Astrocyte (in vitro differentiated cells and primary cell): ENCODE measurements at regions not wholly inside any gene's neighbourhood (a gene's known extent, or its start where the extent isn't known, plus 50 kb on each side); places are given as distances from the start of the nearest gene placed in this dataset.

ENCODE experiments used
- DNase-seq: peaks from one replicate; pipeline ENCODE4 v3.0.0-alpha.2; 2010; ENCODE audit warnings: low read depth
- FAIRE-seq: peaks from 2 replicates; lab custom pipeline; 2011; peaks lifted over from hg19 to GRCh38; lab: Jason Lieb, UNC
- H2AFZ ChIP-seq: 2 replicates; pipeline ENCODE4 v1.6.0; 2012; ENCODE audit warnings: low read depth, low read length, inconsistent platforms
- H3K27ac ChIP-seq: 2 replicates; pipeline ENCODE4 v1.5.1; 2011; ENCODE audit warnings: low read depth, low read length, inconsistent platforms
- H3K27me3 ChIP-seq: 2 replicates; pipeline ENCODE4 v1.6.0; 2011; ENCODE audit warnings: low read length, inconsistent platforms; ENCODE audit not compliant: insufficient read depth
- H3K36me3 ChIP-seq: 2 replicates; pipeline ENCODE4 v1.5.1; 2011; ENCODE audit warnings: low read length, inconsistent platforms; ENCODE audit not compliant: insufficient read depth
- H3K4me1 ChIP-seq: 2 replicates; pipeline ENCODE4 v1.5.1; 2011; ENCODE audit warnings: low read length, inconsistent platforms; ENCODE audit not compliant: insufficient read depth
- H3K4me2 ChIP-seq: 2 replicates; pipeline ENCODE4 v1.6.0; 2012; ENCODE audit warnings: low read length, inconsistent platforms
- H3K4me3 ChIP-seq: 2 replicates; pipeline ENCODE4 v1.5.1; 2011; ENCODE audit warnings: low read depth, mild to moderate bottlenecking, low read length, inconsistent platforms; ENCODE audit not compliant: insufficient read depth
- H3K79me2 ChIP-seq: 2 replicates; pipeline ENCODE4 v1.6.0; 2012; ENCODE audit warnings: mild to moderate bottlenecking, low read length, inconsistent platforms; ENCODE audit not compliant: insufficient read depth
- H3K9ac ChIP-seq: 2 replicates; pipeline ENCODE4 v1.6.0; 2012; ENCODE audit warnings: mild to moderate bottlenecking, low read length, inconsistent platforms
- H3K9me3 ChIP-seq: 2 replicates; pipeline ENCODE4 v1.5.1; 2012; ENCODE audit warnings: low read depth, mild to moderate bottlenecking, low read length, inconsistent platforms; ENCODE audit not compliant: insufficient read depth
- H4K20me1 ChIP-seq: 2 replicates; pipeline ENCODE4 v1.6.0; 2012; ENCODE audit warnings: low read length, inconsistent platforms; ENCODE audit not compliant: insufficient read depth
- H3K27ac Mint-ChIP-seq: one replicate; pipeline ENCODE4 v1.8.0; 2021; ENCODE audit warnings: mild to moderate bottlenecking, mixed read lengths; ENCODE audit not compliant: unreplicated experiment
- H3K27me3 Mint-ChIP-seq: one replicate; pipeline ENCODE4 v1.8.0; 2021; ENCODE audit warnings: low read depth, mixed read lengths; ENCODE audit not compliant: unreplicated experiment
- H3K36me3 Mint-ChIP-seq: one replicate; pipeline ENCODE4 v1.8.0; 2021; ENCODE audit warnings: low read depth, mixed read lengths; ENCODE audit not compliant: unreplicated experiment
- H3K4me1 Mint-ChIP-seq: one replicate; pipeline ENCODE4 v1.8.0; 2021; ENCODE audit warnings: low read depth, mixed read lengths; ENCODE audit not compliant: unreplicated experiment
- H3K4me3 Mint-ChIP-seq: one replicate; pipeline ENCODE4 v1.8.0; 2021; ENCODE audit warnings: mild to moderate bottlenecking, moderate library complexity, mixed read lengths; ENCODE audit not compliant: unreplicated experiment
- H3K9me3 Mint-ChIP-seq: one replicate; pipeline ENCODE4 v1.8.0; 2021; ENCODE audit warnings: mild to moderate bottlenecking, mixed read lengths; ENCODE audit not compliant: unreplicated experiment
- CTCF ChIP-seq: IDR thresholded peaks from 2 replicates; pipeline ENCODE4 v1.5.1; 2011; ENCODE audit warnings: low read depth, mild to moderate bottlenecking, inconsistent platforms, low read length, moderate library complexity; ENCODE audit not compliant: insufficient read depth
- EZH2 ChIP-seq: IDR thresholded peaks from 2 replicates; pipeline ENCODE4 v1.6.1; 2012; ENCODE audit warnings: mild to moderate bottlenecking, low read length, inconsistent platforms; ENCODE audit not compliant: insufficient read depth

GRCh38 chr13:110984381-110984780, 69.5 kb upstream of the ANKRD10 start:
- Histone ChIP-seq H3K9me3 (no peaks in the 10 kb centered on the region), H3K9ac (no peak overlapping the region), H3K27ac (no peak overlapping the region), H3K4me1 (no peaks in the 10 kb centered on the region), H3K79me2 (no peaks in the 10 kb centered on the region), H4K20me1 (no peaks in the 10 kb centered on the region), H3K27me3 (no peaks in the 10 kb centered on the region), H3K4me3 (no peak overlapping the region), H3K36me3 (no peaks in the 10 kb centered on the region), H2AFZ (no peak overlapping the region), H3K4me2 (no peak overlapping the region)
- FAIRE-seq (no peak), DNase-seq (no peak)
- no peaks in the 10 kb centered on the region for H3K36me3 Mint-ChIP-seq
- no peak overlapping the region for H3K4me3 Mint-ChIP-seq
- no peak overlapping the region for H3K27ac Mint-ChIP-seq
- H3K4me1 Mint-ChIP-seq: no peaks in the 10 kb centered on the region
- H3K9me3 Mint-ChIP-seq: peaks cover 3% of the 10 kb centered on the region
- peaks cover 5% of the 10 kb centered on the region for H3K27me3 Mint-ChIP-seq
- no peak for TF ChIP-seq EZH2
- TF ChIP-seq CTCF: no peak

- Histone ChIP-seq H3K4me3 (no peak overlapping the region), H4K20me1 (no peaks in the 10 kb centered on the region), H3K9ac (no peak overlapping the region), H2AFZ (no peak overlapping the region), H3K79me2 (no peaks in the 10 kb centered on the region), H3K27me3 (no peaks in the 10 kb centered on the region), H3K4me1 (no peaks in the 10 kb centered on the region), H3K36me3 (no peaks in the 10 kb centered on the region), H3K27ac (no peak overlapping the region), H3K9me3 (no peaks in the 10 kb centered on the region), H3K4me2 (no peak overlapping the region)
- H3K4me1 Mint-ChIP-seq: no peaks in the 10 kb centered on the region
- DNase-seq (no peak), FAIRE-seq (no peak)
- H3K27ac Mint-ChIP-seq: no peak overlapping the region
- H3K27me3 Mint-ChIP-seq: peaks cover 5% of the 10 kb centered on the region
- peaks cover 3% of the 10 kb centered on the region for H3K36me3 Mint-ChIP-seq
- H3K4me3 Mint-ChIP-seq: no peak overlapping the region
- TF ChIP-seq EZH2 (no peak), CTCF (no peak)
- peaks cover 9% of the 10 kb centered on the region for H3K9me3 Mint-ChIP-seq
Measured at GRCh38 chr13:110983241-110983640, 68.4 kb upstream of the ANKRD10 start.

- Histone ChIP-seq H3K36me3 (no peaks in the 10 kb centered on the region), H3K9me3 (no peaks in the 10 kb centered on the region), H3K4me3 (no peak overlapping the region), H3K79me2 (no peaks in the 10 kb centered on the region), H3K4me1 (no peaks in the 10 kb centered on the region), H4K20me1 (no peaks in the 10 kb centered on the region), H3K9ac (no peak overlapping the region), H3K27me3 (no peaks in the 10 kb centered on the region), H3K27ac (no peak overlapping the region), H2AFZ (no peak overlapping the region), H3K4me2 (no peak overlapping the region)
- Mint-ChIP-seq H3K36me3 (peaks cover 3% of the 10 kb centered on the region), H3K27ac (no peak overlapping the region), H3K4me1 (no peaks in the 10 kb centered on the region), H3K9me3 (peaks cover 9% of the 10 kb centered on the region), H3K4me3 (no peak overlapping the region), H3K27me3 (peaks cover 3% of the 10 kb centered on the region)
- DNase-seq (no peak), FAIRE-seq (no peak)
- TF ChIP-seq CTCF (no peak), EZH2 (no peak)
Measured at GRCh38 chr13:110981379-110981778, 66.5 kb upstream of the ANKRD10 start.
